Endothelial cell (in vitro differentiated cells): ENCODE measurements at regions not wholly inside any gene's neighbourhood (a gene's known extent, or its start where the extent isn't known, plus 50 kb on each side); places are given as distances from the start of the nearest gene placed in this dataset.

Experiments used
- DNase-seq: peaks from one replicate; pipeline ENCODE4 v3.0.0; 2021; ENCODE audit warnings: low spot score
- H3K27ac Mint-ChIP-seq: one replicate; pipeline ENCODE4 v1.8.0; 2021; ENCODE audit warnings: mixed read lengths, inconsistent platforms; ENCODE audit not compliant: unreplicated experiment
- H3K27me3 Mint-ChIP-seq: one replicate; pipeline ENCODE4 v1.8.0; 2021; ENCODE audit warnings: mild to moderate bottlenecking, moderate library complexity, mixed read lengths, inconsistent platforms; ENCODE audit not compliant: unreplicated experiment
- H3K36me3 Mint-ChIP-seq: one replicate; pipeline ENCODE4 v1.8.0; 2021; ENCODE audit warnings: mild to moderate bottlenecking, low read depth, mixed read lengths, inconsistent platforms; ENCODE audit not compliant: unreplicated experiment
- H3K4me1 Mint-ChIP-seq: one replicate; pipeline ENCODE4 v1.8.0; 2021; ENCODE audit warnings: mild to moderate bottlenecking, mixed read lengths, inconsistent platforms; ENCODE audit not compliant: unreplicated experiment
- H3K4me3 Mint-ChIP-seq: one replicate; pipeline ENCODE4 v1.8.0; 2021; ENCODE audit warnings: mild to moderate bottlenecking, mixed read lengths, inconsistent platforms; ENCODE audit not compliant: unreplicated experiment
- H3K9me3 Mint-ChIP-seq: one replicate; pipeline ENCODE4 v1.8.0; 2021; ENCODE audit warnings: mixed read lengths, inconsistent platforms; ENCODE audit not compliant: unreplicated experiment
- CTCF ChIP-seq: fragments of 200-600 bp; sonication (generic); IDR thresholded peaks from one replicate; pipeline ENCODE4 v1.5.0; 2021; ENCODE audit warnings: antibody characterized with exemption; ENCODE audit not compliant: unreplicated experiment

GRCh38 chr13:75195495-75196146, 286.3 kb downstream of the TBC1D4 start:
- no peak for DNase-seq
- no peaks in the 10 kb centered on the region for H3K4me1 Mint-ChIP-seq
- H3K27me3 Mint-ChIP-seq, result peaks cover 2% of the 10 kb centered on the region
- H3K27ac Mint-ChIP-seq, result no peak overlapping the region
- H3K9me3 Mint-ChIP-seq, result no peaks in the 10 kb centered on the region
- no peaks in the 10 kb centered on the region for H3K36me3 Mint-ChIP-seq
- no peak overlapping the region for H3K4me3 Mint-ChIP-seq
- TF ChIP-seq CTCF, result no peak

GRCh38 chr13:75194717-75195462, 287.1 kb downstream of the TBC1D4 start:
- DNase-seq, result no peak
- Mint-ChIP-seq H3K27me3 (peaks cover 2% of the 10 kb centered on the region), H3K27ac (no peak overlapping the region), H3K4me3 (no peak overlapping the region), H3K36me3 (no peaks in the 10 kb centered on the region), H3K4me1 (no peaks in the 10 kb centered on the region), H3K9me3 (no peaks in the 10 kb centered on the region)
- TF ChIP-seq CTCF, result no peak

- Mint-ChIP-seq H3K4me3 (no peak overlapping the region), H3K4me1 (no peaks in the 10 kb centered on the region), H3K9me3 (peaks cover 9% of the 10 kb centered on the region), H3K36me3 (peaks cover 5% of the 10 kb centered on the region), H3K27ac (no peak overlapping the region), H3K27me3 (no peaks in the 10 kb centered on the region)
- DNase-seq, result no peak
- no peak for TF ChIP-seq CTCF
These were observed 295.6 kb downstream of the TBC1D4 start for GRCh38 chr13:75186379-75186778.

GRCh38 chr13:75181906-75182305, 300.1 kb downstream of the TBC1D4 start:
- TF ChIP-seq CTCF, result no peak
- H3K27ac Mint-ChIP-seq, result no peak overlapping the region
- DNase-seq, result no peak
- no peaks in the 10 kb centered on the region for H3K4me1 Mint-ChIP-seq
- peaks cover 9% of the 10 kb centered on the region for H3K9me3 Mint-ChIP-seq
- H3K27me3 Mint-ChIP-seq, result no peaks in the 10 kb centered on the region
- H3K36me3 Mint-ChIP-seq, result peaks cover 5% of the 10 kb centered on the region
- H3K4me3 Mint-ChIP-seq, result no peak overlapping the region

GRCh38 chr13:75180805-75181455, 301.0 kb downstream of the TBC1D4 start:
- TF ChIP-seq CTCF, result no peak
- peaks cover 2% of the 10 kb centered on the region for H3K27me3 Mint-ChIP-seq
- no peak for DNase-seq
- peaks cover 5% of the 10 kb centered on the region for H3K36me3 Mint-ChIP-seq
- no peaks in the 10 kb centered on the region for H3K4me1 Mint-ChIP-seq
- peaks cover 11% of the 10 kb centered on the region for H3K9me3 Mint-ChIP-seq
- H3K27ac Mint-ChIP-seq, result no peak overlapping the region
- H3K4me3 Mint-ChIP-seq, result no peak overlapping the region
